Stomach (tissue), 4 donors: ENCODE measurements at regions not wholly inside any gene's neighbourhood (a gene's known extent, or its start where the extent isn't known, plus 50 kb on each side); places are given as distances from the start of the nearest gene placed in this dataset.

ENCODE experiments used
- POLR2A ChIP-seq, 4 donors: fragments of 450-650 bp; IDR thresholded peaks; one replicate each; pipeline ENCODE4 v1.6.1; 2016; ENCODE audit warnings: antibody characterized with exemption in 4 of 4, control low read depth in 2 of 4, mild to moderate bottlenecking in 1 of 4, moderate library complexity in 1 of 4
- POLR2AphosphoS5 ChIP-seq, 3 donors: sonication (generic); formaldehyde crosslinking; IDR thresholded peaks; one replicate each; pipeline ENCODE4 v1.6.1; 2016; ENCODE audit warnings: antibody characterized with exemption in 3 of 3

DNA sequence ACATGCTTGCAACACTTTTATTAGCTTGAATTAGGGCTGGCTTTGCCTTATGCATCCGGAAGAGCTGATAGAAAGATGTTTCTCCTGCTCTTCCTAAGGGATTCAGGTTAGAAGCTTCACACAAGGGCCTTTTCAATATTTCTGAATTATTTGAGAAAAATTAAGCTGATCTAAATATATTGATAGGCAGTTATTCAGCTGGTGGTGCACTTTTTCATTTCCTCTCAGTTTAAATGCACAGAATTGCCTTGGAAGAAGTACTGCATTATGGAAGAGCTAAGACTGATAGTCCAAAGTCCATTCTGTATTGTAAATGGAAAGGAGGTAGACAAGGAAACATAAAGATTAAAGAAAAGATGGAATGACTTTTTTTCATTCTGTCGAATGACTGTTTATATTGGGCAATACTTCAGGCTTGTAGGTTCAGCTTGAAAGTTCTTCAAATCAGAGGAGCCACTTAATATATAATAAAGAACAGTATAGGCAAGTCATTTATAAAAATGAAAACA is 398.4 kb upstream of the B3GALT2 start:
- TF ChIP-seq POLR2A (IDR thresholded peaks at IDR 0.05) (no peak), POLR2AphosphoS5 (IDR thresholded peaks at IDR 0.05) (no peak)
